Fibroblast of lung (primary cell): ENCODE measurements at regions not wholly inside any gene's neighbourhood (a gene's known extent, or its start where the extent isn't known, plus 50 kb on each side); places are given as distances from the start of the nearest gene placed in this dataset.

Experiments
- DNase-seq, 2 donors: peaks; one replicate each; pipeline versions ENCODE4 v3.0.0 to v3.0.0-alpha.2; 2010; ENCODE audit warnings: low read depth in 2 of 2
- H2AFZ ChIP-seq: 2 replicates; pipeline ENCODE4 v1.5.1; 2012; ENCODE audit warnings: low read length, control low read depth, inconsistent platforms
- H3K27ac ChIP-seq: 2 replicates; pipeline ENCODE4 v1.5.1; 2011; ENCODE audit warnings: low read length, control low read depth; ENCODE audit not compliant: insufficient read depth
- H3K27me3 ChIP-seq: 2 replicates; pipeline ENCODE4 v1.5.1; 2011; ENCODE audit warnings: mild to moderate bottlenecking, low read length; ENCODE audit not compliant: control insufficient read depth, insufficient read depth
- H3K36me3 ChIP-seq: 2 replicates; pipeline ENCODE4 v1.5.1; 2011; ENCODE audit warnings: low read length; ENCODE audit not compliant: control insufficient read depth, insufficient read depth
- H3K4me1 ChIP-seq: 2 replicates; pipeline ENCODE4 v1.5.1; 2011; ENCODE audit warnings: low read length; ENCODE audit not compliant: control insufficient read depth, insufficient read depth; ENCODE audit errors: extremely low read depth
- H3K4me2 ChIP-seq: 2 replicates; pipeline ENCODE4 v1.5.1; 2011; ENCODE audit warnings: low read length, control low read depth; ENCODE audit not compliant: insufficient read depth; ENCODE audit errors: extremely low read depth
- H3K4me3 ChIP-seq, 4 experiments: fragments of 200-600 bp in 1 of 4; sonication (generic) in 1 of 4; replicated peaks in 1 of 4; 2 replicates each; pipeline ENCODE4 v1.5.1; 2011 to 2016; ENCODE audit warnings: low read length in 4 of 4, low read depth in 3 of 4, mild to moderate bottlenecking in 3 of 4, control low read depth in 2 of 4, inconsistent platforms in 1 of 4, mixed read lengths in 1 of 4; ENCODE audit not compliant: insufficient read depth in 1 of 4; ENCODE audit errors: control extremely low read depth in 1 of 4
- H3K79me2 ChIP-seq: 2 replicates; pipeline ENCODE4 v1.5.1; 2012; ENCODE audit warnings: mild to moderate bottlenecking, low read length, inconsistent platforms; ENCODE audit not compliant: control insufficient read depth, insufficient read depth
- H3K9ac ChIP-seq: 2 replicates; pipeline ENCODE4 v1.5.1; 2011; ENCODE audit warnings: mild to moderate bottlenecking, low read length, control low read depth; ENCODE audit not compliant: insufficient read depth
- H3K9me3 ChIP-seq: 2 replicates; pipeline ENCODE4 v1.5.1; 2012; ENCODE audit warnings: low read depth, low read length; ENCODE audit not compliant: control insufficient read depth, insufficient read depth
- H4K20me1 ChIP-seq: 2 replicates; pipeline ENCODE4 v1.5.1; 2011; ENCODE audit warnings: low read length; ENCODE audit not compliant: control insufficient read depth, insufficient read depth; ENCODE audit errors: extremely low read depth
- EZH2 ChIP-seq: IDR thresholded peaks from 2 replicates; pipeline ENCODE4 v1.5.1; 2012; ENCODE audit warnings: low read length, control low read depth, mild to moderate bottlenecking; ENCODE audit errors: missing control alignments
- TF ChIP-seq, protein P1 (sequence below), 2 donors: IDR thresholded peaks in 1 of 2; conservative IDR thresholded peaks in 1 of 2; 1 replicate in 1 of 2; 2 replicates in 1 of 2; pipeline ENCODE4 v1.5.1; 2011 to 2012; ENCODE audit warnings: low read length in 2 of 2, control low read depth in 1 of 2, inconsistent platforms in 1 of 2, low read depth in 1 of 2, mild to moderate bottlenecking in 1 of 2

DNA sequence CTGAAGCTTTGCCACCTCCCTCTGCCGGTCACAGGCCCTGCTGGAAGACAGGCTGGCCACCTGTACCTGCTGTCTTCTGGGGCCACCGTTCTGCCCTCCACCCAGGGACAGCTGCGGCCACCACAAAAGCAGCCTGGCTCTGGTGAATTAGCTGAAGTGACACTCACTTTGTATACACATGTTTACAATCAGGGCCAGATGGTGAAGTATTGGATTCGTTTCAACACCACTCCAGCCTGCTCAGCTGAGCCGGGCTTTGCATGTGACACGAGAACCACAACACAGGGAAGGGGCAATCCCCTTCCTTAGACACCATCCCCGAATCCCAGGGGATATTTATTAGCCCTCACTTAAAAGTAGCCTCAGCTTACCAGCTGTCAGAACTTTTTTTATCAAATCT is 191.5 kb upstream of the RPL38 start:
- no peak for DNase-seq
- H3K9ac ChIP-seq: no peak overlapping the region
- no peaks in the 10 kb centered on the region for H3K9me3 ChIP-seq
- H3K36me3 ChIP-seq: no peaks in the 10 kb centered on the region
- H3K27me3 ChIP-seq: no peaks in the 10 kb centered on the region
- no peak overlapping the region for H3K4me3 ChIP-seq
- H3K4me2 ChIP-seq: no peak overlapping the region
- H3K27ac ChIP-seq: no peak overlapping the region
- no peak overlapping the region for H2AFZ ChIP-seq
- TF ChIP-seq EZH2: no peak
- TF ChIP-seq, protein P1, sequence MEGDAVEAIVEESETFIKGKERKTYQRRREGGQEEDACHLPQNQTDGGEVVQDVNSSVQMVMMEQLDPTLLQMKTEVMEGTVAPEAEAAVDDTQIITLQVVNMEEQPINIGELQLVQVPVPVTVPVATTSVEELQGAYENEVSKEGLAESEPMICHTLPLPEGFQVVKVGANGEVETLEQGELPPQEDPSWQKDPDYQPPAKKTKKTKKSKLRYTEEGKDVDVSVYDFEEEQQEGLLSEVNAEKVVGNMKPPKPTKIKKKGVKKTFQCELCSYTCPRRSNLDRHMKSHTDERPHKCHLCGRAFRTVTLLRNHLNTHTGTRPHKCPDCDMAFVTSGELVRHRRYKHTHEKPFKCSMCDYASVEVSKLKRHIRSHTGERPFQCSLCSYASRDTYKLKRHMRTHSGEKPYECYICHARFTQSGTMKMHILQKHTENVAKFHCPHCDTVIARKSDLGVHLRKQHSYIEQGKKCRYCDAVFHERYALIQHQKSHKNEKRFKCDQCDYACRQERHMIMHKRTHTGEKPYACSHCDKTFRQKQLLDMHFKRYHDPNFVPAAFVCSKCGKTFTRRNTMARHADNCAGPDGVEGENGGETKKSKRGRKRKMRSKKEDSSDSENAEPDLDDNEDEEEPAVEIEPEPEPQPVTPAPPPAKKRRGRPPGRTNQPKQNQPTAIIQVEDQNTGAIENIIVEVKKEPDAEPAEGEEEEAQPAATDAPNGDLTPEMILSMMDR (conservative IDR thresholded peaks at IDR 0.05 in 1 of 2, IDR thresholded peaks at IDR 0.05 in 1 of 2; ENCODE audit: low read depth in 1 of 2, low read length in 2 of 2): no peak
- no peaks in the 10 kb centered on the region for H3K79me2 ChIP-seq
- no peaks in the 10 kb centered on the region for H4K20me1 ChIP-seq
- H3K4me1 ChIP-seq: no peaks in the 10 kb centered on the region

- H3K4me3 ChIP-seq: no peak overlapping the region
- H3K27ac ChIP-seq: no peak overlapping the region
- no peaks in the 10 kb centered on the region for H3K4me1 ChIP-seq
- no peak for DNase-seq
- TF ChIP-seq, protein P1 (conservative IDR thresholded peaks at IDR 0.05 in 1 of 2, IDR thresholded peaks at IDR 0.05 in 1 of 2; ENCODE audit: low read depth in 1 of 2, low read length in 2 of 2): no peak
- no peak for TF ChIP-seq EZH2
- H3K9me3 ChIP-seq: no peaks in the 10 kb centered on the region
- H4K20me1 ChIP-seq: no peaks in the 10 kb centered on the region
- H3K79me2 ChIP-seq: no peaks in the 10 kb centered on the region
- no peak overlapping the region for H2AFZ ChIP-seq
- no peaks in the 10 kb centered on the region for H3K27me3 ChIP-seq
- H3K36me3 ChIP-seq: no peaks in the 10 kb centered on the region
- no peak overlapping the region for H3K9ac ChIP-seq
- no peak overlapping the region for H3K4me2 ChIP-seq
Measured at GRCh38 chr17:74012465-74012864, 191.0 kb upstream of the RPL38 start.

GRCh38 chr17:74015316-74015715 is 188.2 kb upstream of the RPL38 start:
- DNase-seq: no peak
- no peaks in the 10 kb centered on the region for H3K4me1 ChIP-seq
- no peak overlapping the region for H3K9ac ChIP-seq
- no peaks in the 10 kb centered on the region for H4K20me1 ChIP-seq
- H3K79me2 ChIP-seq: no peaks in the 10 kb centered on the region
- no peak overlapping the region for H3K4me2 ChIP-seq
- no peak overlapping the region for H2AFZ ChIP-seq
- no peak overlapping the region for H3K27ac ChIP-seq
- H3K36me3 ChIP-seq: no peaks in the 10 kb centered on the region
- no peak for TF ChIP-seq EZH2
- TF ChIP-seq, protein P1 (conservative IDR thresholded peaks at IDR 0.05 in 1 of 2, IDR thresholded peaks at IDR 0.05 in 1 of 2; ENCODE audit: low read depth in 1 of 2, low read length in 2 of 2): no peak
- H3K9me3 ChIP-seq: no peaks in the 10 kb centered on the region
- H3K4me3 ChIP-seq: no peak overlapping the region
- H3K27me3 ChIP-seq: no peaks in the 10 kb centered on the region
